HG03095 (cell line): ENCODE measurements at regions not wholly inside any gene's neighbourhood (a gene's known extent, or its start where the extent isn't known, plus 50 kb on each side); places are given as distances from the start of the nearest gene placed in this dataset.
"Not testable (repeated sequence)": the region's sequence is repeated elsewhere in the genome, so short reads cannot be mapped to it uniquely, and the experiment has no call there.

ENCODE experiments used
- ATAC-seq: cut with Tn5 transposase; IDR thresholded peaks from one replicate; pipeline ENCODE4 v1.9.1; 2021; ENCODE audit warnings: moderate library complexity; ENCODE audit not compliant: unreplicated experiment

DNA sequence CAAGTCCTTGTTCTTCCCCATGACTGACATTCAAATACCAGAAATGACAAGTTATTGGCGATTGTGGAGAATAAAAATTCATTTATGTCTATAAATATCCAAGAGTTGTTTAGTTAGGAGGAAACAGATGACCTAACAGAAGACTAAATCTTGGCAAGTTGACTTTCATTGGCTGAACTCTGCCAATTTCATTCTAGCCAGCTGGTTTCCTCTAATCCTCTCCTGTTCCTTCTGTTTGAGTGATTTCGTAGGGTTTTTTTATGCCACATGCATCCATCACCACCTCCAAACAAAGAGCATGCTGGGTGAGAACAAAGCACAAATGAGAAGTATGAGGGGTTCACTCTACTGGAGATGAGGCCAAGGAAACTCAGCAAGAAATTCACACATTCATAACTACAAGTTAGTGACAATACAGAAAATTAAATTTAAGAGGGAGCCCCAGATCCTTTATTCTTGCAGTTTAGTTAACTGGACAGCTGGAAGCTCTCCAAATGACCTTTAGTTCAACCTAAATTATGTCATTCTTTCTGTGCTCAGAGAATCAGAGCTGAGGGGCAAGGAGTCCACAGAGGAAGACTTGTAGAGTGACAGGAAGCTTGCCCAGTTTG is 932.0 kb downstream of the TLE4 start:
- ATAC-seq = no peak

DNA sequence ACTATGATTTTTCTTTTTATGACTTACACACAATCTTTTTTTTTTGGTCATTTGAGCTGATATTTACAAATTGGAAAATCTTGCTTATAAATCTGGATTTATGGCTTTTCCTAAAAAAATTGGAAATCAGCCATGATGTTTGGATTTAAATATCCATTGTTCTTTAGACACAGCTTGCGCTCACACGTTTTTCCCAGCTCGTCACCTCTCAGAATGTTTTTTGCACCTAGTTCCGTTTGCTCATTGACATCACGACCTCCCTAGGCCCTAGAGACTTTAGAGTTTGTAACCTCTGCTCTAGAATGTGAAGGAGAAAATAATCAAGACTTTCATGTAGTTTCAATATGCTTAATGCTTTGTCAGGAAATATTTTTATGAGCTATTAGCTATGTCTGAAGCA is 930.5 kb downstream of the TLE4 start:
- ATAC-seq = no peak

DNA sequence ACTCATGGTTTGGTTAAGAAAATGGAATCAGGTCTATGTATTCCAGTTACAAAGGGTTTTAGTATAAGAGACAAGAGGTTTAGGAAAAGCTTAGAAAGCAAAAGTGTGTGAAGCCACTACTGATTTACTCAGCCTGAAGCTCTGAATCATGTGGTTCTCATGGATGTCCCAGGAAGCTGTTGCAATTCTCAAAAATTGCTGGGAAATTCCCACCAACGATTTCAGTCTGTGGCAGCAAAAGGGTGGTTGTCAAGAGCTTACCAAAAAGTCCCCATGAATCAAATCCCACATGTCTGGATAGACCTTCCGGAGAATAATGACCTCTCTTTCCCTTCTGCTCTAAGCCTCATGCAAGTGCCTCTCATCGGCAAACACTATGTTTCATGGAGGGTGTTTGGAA is 929.9 kb downstream of the TLE4 start:
- no peak for ATAC-seq

DNA sequence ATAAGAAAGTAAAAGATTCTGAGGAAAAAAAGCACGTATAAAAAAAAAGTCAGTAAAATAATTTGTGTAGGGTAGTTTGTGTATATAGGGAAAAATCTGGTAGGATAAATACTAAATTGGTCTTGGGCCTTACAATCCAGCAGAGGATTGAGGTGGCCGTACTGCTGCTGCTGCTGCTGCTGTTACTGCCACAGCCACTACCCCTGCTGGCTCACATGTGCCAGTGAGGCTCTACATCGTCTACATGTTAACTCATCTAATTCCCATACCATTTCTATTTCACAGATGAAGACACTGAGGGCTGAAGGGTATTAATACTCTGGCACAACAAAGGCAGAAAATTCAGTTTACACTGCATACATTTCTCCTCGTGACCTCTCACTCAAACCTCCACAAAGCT is 928.5 kb downstream of the TLE4 start:
- no peak for ATAC-seq

DNA sequence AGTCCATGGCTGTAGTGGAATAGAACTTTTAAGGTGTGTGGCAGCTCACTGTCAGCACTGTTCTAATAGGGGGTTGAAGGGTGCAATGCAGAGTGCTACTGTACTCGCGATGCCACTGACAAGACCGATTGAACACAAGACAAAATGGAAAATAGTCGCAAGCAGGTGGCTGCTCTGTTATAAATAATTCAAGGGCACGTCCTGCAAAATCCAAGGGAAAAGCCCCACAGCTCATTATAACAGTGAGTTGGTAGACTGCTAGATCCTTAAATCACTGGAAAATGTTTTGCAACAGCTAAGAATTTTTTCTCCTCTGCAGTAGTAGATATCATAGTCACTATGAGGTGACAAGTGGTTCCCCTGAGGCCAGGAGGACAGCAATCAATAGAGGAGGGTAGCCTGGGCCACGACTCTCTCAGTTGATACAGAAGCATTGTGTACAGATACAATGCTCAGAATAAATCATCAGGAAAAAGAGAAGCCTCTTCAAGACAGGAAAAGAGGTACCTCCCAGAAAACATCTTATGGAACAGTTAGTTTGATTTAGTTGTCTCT is 926.3 kb downstream of the TLE4 start:
- no peak for ATAC-seq

DNA sequence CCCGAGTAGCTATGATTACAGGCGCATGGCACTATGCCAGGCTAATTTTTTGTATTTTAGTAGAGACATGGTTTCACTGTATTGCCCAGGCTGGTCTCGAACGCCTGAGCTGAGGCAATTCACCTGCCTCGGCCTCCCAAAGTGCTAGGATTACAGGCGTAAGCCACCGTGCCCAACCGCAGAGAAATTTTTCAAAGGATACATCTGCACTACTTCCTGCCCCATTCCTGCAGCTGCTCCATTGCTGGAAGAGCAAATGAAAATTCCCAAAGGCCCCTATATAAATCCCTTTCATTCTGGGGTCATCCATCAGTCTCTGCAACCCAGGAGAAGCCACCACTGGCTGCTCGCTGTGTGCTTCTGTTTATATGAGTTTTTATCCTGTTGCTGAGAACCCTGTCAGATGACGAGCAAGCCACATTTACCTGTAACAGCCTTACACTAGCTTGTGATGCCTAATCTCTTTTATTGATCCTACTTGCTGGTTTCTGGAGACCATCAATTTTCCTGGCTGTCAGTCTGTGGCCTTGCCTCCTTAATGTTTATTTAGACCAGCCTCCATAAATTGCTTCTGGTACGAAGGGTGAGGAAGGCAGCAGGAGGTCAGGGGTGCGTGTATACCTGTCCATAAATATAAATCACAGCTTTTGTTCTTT is 925.3 kb downstream of the TLE4 start:
- ATAC-seq = no peak

DNA sequence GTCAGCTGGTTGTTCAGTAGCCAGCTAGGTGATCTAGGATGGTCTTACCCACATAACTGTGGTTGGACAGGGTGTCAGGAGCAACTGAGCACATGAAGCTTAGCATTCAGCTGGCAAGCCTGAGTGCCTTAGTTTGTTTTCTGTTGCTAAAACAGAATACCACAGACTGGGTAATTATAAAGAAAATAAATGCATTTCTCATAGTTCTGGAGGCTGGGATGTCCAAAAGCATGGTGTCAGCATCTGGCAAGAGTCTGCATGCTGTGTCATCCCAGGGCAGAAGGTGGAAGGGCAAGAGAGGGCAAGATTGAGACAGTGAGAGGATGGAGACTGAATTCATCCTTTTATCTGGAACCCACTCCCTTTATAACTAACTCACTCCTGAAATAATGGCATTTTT is 921.5 kb downstream of the TLE4 start:
- ATAC-seq = no peak

DNA sequence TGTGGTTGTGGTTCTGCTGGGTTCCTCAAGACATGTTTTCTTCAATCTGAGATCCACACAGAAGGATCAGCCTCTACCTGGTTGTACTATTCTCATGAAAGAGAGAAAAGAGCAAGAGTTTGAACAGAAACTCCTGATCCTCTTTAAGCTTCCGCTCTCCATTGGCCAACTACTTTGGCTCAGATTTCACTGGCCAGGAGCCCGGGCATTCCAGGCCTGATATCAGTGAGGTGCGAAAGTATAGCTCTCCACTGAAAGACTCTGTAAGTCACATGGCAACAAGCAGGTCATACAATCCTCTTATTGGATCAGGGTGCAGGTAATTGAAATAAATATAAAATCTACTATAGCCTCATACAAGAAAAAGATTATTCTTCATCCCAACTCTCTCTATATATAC is 920.5 kb downstream of the TLE4 start:
- no peak for ATAC-seq

DNA sequence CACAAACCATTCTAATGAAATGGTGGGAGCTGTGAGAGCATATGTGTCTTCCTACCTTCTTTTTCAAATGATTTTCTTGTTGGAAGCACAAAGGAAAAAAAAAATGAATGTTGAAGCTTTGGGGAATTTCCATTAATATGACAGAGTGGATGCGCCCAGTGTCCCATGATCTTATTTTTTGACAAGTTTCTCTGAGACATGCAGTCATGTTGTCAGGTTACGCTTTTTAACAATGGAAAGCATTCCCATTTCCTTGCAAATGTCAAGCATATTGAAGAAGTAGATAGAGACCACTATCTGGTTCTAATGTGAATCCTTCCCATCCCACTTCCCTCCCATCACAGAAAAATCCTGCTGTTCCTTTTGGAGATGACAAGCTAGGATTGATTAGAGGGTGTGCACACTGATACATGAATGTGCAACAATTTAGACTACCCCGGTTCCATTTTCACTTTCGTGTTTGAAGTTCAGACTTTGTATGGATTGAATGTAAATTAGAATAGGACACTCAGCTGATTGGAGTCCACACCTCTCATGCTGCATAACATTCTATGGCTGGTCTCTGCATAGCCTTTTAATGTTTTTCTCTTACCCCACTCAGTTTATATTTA is 919.4 kb downstream of the TLE4 start:
- ATAC-seq = no peak

DNA sequence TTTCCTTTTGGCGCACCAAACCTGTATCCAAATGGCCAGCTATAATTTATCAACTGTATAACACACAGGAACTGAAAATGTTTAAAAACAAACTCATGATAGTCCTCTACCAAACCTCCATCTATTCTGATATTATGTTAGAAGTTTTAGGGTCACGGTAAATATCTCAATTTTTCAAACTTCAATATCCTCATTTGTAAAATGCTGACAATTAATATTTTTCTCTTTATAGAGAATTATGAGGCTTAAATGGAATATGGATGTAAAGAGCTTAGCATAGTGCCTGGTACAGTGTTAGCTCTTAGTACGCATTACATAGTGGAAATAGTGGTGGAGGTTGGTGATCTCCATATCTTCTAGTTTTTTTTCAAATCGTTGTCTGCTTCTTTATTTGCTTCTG is 917.6 kb downstream of the TLE4 start:
- ATAC-seq = no peak

DNA sequence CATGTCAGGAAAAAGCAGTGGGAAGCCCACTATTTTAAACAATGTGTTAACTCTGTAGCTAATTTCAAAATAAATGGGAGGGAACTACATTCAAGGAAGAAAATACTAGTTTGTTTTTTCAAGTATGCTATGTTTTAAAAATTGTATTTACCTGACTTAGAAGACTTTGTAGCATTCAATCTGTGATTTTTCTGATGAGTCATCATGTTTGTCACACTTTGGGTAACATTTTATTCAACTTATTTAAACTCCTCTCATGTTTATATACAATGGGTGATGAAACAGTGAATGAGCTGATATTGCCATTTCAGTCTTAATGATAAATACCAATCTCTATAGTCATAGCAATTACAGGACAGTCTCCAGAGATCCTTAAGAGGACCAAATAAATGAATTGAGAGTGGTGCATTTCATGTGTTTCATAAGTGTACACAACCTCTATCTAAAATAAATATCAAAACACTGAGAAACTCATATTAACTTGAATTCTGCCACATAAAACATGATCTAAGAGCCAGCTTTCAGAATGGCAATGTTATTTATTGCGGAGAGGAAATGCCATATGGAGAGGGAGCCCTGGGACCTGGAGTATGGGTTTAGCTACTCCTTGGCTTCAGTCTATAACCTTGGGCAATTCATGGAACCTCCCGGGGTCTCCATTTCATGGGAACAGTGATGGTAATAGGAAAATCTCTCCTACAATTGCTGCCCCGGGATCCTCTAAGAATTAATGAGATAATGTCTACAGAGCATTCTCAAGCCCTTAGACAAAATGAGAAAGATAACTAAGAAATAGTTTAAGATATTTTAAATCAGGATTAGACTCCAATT is 913.9 kb downstream of the TLE4 start:
- no peak for ATAC-seq

DNA sequence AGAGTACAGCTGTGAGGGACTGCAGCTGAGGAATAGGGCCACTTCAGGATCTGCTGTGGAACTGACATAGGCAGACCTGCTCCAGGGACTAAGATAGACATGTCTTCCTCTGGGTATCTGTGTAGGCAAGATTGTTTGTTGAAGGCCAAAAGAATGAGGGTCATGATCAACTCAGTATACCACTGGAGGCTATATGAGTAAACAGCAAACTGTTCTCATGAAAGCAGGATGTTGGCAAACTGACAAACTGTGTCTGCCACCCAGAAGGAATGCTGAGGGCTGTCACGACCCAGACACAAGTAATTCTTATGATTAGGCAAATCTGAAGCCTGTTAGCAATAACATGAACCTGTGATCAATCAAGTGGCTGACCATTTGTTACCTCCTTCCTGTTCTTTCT is 910.5 kb downstream of the TLE4 start:
- ATAC-seq = not testable (repeated sequence)

DNA sequence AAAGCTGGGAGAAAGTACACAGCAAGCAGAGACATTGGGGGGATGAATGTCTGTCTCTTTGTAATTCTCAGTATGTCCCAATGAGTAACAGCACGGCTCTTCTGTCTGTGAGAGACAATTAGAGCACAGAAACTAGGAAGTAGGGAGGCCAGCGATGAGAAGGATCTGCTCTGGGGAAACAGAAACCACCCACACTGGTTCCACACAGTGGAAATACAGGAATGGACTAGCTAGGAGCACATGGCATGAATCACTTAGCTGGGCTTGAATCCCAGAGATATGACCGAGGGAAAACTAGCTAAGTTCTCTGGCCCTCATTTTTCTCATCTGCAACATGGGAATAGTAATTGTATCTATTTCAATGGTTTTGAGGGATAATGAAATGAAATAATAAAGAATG is 895.9 kb downstream of the TLE4 start:
- ATAC-seq = no peak

DNA sequence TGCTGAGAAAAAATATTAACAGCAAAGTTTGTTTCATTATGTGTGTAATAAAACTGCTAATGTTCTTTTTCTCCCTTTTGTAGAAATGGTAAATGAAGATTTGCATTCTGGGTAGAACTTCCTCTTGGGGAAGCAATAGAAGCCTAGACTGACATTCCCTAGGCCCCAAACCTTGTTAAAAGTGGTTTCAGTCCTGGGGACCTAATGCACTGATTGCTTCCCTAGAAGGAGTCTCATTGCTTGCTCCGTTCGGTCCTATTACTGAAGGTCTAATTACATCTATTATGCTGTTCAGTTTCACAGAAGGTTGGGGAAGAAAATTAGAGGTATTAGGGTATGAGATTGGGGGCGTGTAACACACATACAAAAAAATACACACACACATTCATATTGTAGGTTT is 893.8 kb downstream of the TLE4 start:
- no peak for ATAC-seq

DNA sequence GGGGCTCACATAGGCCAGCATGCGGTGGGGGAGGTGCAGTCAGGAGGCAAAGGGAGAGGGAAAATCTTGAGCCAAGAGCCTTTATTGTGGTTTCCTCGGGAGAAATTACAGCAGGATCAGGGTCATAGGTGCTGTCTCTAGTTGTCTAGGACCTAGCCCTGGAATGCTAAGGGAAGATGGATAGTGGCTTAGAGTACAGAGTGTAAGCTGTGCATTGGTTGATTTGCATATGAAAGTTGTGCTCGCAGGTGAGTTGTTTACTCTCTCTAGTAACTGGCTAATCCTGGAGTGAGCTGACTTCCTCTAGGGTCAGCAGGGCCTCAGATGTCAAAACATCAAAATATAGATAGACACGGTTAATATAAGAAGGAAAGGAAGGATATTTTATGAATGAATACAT is 877.7 kb downstream of the TLE4 start:
- no peak for ATAC-seq

DNA sequence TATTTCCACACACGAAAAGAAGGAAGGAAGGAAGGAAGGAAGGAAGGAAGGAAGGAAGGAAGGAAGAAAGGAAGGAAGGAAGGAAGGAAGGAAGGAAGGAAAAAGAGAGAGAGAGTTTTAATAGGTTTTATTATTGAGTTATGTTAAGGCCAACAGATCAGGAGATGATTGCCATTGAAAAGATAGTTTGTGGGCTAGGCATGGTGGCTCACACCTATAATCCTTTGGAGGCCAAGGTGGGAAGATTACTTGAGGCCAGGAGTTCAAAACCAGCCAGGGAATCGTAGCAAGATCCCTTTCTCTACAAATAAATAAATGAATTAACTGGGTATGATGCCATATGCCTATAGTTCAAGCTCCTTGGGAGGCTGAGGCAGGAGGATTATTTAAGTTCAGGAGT is 877.2 kb downstream of the TLE4 start:
- ATAC-seq = no peak

DNA sequence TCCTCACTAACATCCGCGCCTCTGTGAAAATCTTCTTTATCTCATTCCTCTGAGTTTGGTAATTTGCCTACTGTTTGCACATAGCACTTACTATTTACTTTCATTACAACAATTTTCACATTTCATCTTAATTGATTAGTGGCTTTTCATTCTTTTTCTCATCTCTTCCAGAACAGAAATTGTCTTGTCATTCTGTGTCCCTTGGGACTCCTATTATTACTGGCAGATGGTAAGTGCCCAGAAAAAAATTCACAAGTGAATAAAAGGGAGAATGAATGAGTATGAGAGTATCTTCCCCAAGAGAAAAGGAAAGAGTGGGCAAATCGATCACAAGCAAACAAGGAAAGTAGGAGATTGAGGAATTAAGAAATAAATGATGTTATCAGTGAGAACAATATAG is 876.1 kb downstream of the TLE4 start:
- no peak for ATAC-seq

DNA sequence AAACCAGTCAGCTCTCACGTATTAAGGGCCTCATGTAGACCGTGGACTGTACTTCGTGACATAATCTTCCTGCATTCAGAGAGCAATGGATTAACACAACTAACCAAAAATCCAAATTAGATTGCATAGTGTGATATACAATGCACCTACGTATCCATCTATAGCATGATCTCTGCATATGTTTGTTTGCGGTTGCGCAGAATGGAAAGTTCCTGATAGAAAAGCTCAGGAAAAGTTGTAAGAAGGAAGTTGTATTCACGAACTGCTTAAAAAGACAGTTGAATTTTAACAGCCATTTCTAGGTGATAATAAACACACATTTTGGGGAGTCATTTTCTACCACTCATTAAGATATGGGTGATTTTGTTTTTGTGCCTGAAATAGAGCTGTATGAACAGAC is 869.0 kb downstream of the TLE4 start:
- no peak for ATAC-seq

DNA sequence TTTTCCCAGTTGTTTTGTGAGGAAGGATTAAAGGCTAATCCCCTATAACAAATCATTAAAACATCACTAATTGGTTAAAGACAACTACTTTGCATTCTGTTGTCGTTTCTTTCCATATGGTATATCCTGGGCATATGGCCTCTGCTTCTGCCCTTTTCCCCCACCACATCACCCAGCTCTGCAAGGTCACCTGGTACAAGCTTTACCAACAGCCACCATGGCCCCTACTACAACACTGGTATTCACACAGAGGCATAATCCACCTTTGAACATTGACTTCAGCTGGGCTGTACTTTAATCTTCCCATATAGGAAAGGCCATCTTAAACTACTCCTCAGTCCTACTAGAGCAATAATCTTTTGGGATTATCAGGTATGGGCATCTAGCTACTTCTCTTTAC is 866.1 kb downstream of the TLE4 start:
- ATAC-seq = no peak

DNA sequence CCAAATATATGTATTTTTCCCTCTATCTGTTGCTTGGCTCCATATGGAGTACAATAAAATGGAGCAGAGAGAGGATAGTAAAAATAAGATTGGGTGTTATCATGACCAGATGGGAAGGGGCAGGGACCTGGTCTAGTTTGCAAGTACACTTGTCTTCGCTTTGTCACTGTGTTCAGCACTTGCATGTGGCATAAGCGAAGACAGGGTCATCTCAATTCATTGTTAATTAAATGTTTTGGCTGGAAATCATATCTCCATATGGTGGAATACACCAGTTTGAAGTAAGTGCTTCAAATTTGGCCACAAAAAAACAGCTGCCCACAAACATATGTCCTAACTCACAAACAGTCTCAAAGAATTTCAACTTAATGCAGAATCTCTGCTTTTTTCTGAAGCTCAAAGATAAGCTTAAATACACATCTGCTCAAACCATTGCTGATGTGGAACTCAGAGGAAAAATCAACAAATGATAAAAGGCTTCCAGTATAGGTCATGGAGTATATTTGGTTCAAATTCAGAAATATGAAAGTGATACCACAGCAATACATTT is 865.4 kb downstream of the TLE4 start:
- ATAC-seq = no peak

DNA sequence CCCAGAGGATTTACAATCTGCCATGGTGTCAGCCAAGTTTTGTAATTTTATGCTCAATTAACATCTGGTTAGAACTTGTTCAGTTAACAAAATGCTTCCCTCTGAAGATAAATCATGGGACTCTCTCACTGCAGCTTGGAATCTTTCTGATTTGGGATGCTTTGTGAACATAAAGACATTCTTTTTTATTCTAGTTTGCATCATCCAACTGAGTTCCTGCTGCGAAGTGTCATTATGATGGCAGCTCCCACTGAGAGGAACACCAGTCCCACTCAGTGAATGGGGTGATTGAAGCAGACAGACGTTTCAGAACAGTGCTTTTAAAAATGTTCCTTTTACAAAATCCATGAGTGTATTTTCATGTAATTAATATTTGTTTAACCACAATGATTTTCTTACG is 863.8 kb downstream of the TLE4 start:
- no peak for ATAC-seq
